Stomach (tissue), 4 donors: ENCODE measurements at regions not wholly inside any gene's neighbourhood (a gene's known extent, or its start where the extent isn't known, plus 50 kb on each side); places are given as distances from the start of the nearest gene placed in this dataset.

Experiments used
- CTCF ChIP-seq, 7 experiments: fragments of 450-650 bp in 4 of 7; fragments of 200-600 bp in 3 of 7; sonication (generic) in 3 of 7; IDR thresholded peaks; one replicate each; pipeline ENCODE4 v1.5.1; 2016 to 2019; ENCODE audit warnings: antibody characterized with exemption in 7 of 7, control low read depth in 2 of 7, mild to moderate bottlenecking in 1 of 7
- POLR2A ChIP-seq, 4 donors: fragments of 450-650 bp; IDR thresholded peaks; one replicate each; pipeline ENCODE4 v1.6.1; 2016; ENCODE audit warnings: antibody characterized with exemption in 4 of 4, control low read depth in 2 of 4, mild to moderate bottlenecking in 1 of 4, moderate library complexity in 1 of 4
- POLR2AphosphoS5 ChIP-seq, 3 donors: sonication (generic); formaldehyde crosslinking; IDR thresholded peaks; one replicate each; pipeline ENCODE4 v1.6.1; 2016; ENCODE audit warnings: antibody characterized with exemption in 3 of 3

- TF ChIP-seq CTCF (IDR thresholded peaks at IDR 0.05) (no peak), POLR2A (IDR thresholded peaks at IDR 0.05) (no peak), POLR2AphosphoS5 (IDR thresholded peaks at IDR 0.05) (no peak)
Observed at GRCh38 chr10:63930584-63930983, 409.4 kb downstream of the REEP3 start.
